Adrenal gland (tissue), 9 donors: ENCODE measurements at regions not wholly inside any gene's neighbourhood (a gene's known extent, or its start where the extent isn't known, plus 50 kb on each side); places are given as distances from the start of the nearest gene placed in this dataset.

ENCODE experiments used
- DNase-seq, 7 donors: peaks; one replicate each; pipeline ENCODE4 v3.0.0-alpha.2; 2019 to 2020
- H3K27ac ChIP-seq, 5 donors: fragments of 200-600 bp; sonication (generic) in 4 of 5; 1 replicate in 3 of 5; 2 replicates in 2 of 5; pipeline versions ENCODE4 v1.5.1 to v1.8.0; 2016 to 2020; ENCODE audit warnings: mild to moderate bottlenecking in 1 of 5
- H3K27me3 ChIP-seq: fragments of 200-600 bp; 2 replicates; pipeline ENCODE4 v1.8.0; 2021
- H3K36me3 ChIP-seq, 2 donors: fragments of 200-600 bp; replicated peaks in 1 of 2; 1 replicate in 1 of 2; 2 replicates in 1 of 2; pipeline versions ENCODE4 v1.5.1 to v1.8.0; 2018 to 2022
- H3K4me1 ChIP-seq, 2 donors: fragments of 200-600 bp; replicated peaks in 1 of 2; 1 replicate in 1 of 2; 2 replicates in 1 of 2; pipeline versions ENCODE4 v1.5.1 to v1.8.0; 2018 to 2021
- H3K4me3 ChIP-seq, 4 donors: fragments of 200-600 bp; sonication (generic) in 3 of 4; one replicate each; pipeline ENCODE4 v1.5.1; 2016 to 2018
- H3K9me3 ChIP-seq, 3 donors: fragments of 200-600 bp; sonication (generic) in 1 of 3; replicated peaks in 1 of 3; 1 replicate in 2 of 3; 2 replicates in 1 of 3; pipeline versions ENCODE4 v1.5.1 to v1.8.0; 2016 to 2021
- POLR2A ChIP-seq, 2 donors: fragments of 450-650 bp; IDR thresholded peaks; one replicate each; pipeline ENCODE4 v1.6.1; 2017; ENCODE audit warnings: antibody characterized with exemption in 2 of 2, mild to moderate bottlenecking in 2 of 2, moderate library complexity in 1 of 2
- WGBS, 4 donors: extraction: QIAGEN DNeasy Blood & Tissue Kit in 2 of 4; methylation state at CpG; one replicate each; pipeline versions ENCODE4 v1.1.5 to v1.1.7; 2013 to 2017; 5-methylcytosine and 5-hydroxymethylcytosine counted together
- intact Hi-C, 2 donors: fragments of 100-400 bp; cut with DNase I; formaldehyde crosslinking; loops; one replicate each; pipeline versions ENCODE4 v1.14.1 to v1.15.0; 2022 to 2023
- TF ChIP-seq, protein P1 (sequence below), 6 experiments: fragments of 450-650 bp in 4 of 6; fragments of 200-600 bp in 2 of 6; sonication (generic) in 1 of 6; IDR thresholded peaks; 1 replicate in 5 of 6; 2 replicates in 1 of 6; pipeline versions ENCODE4 v1.5.1 to v1.8.0; 2016 to 2021; ENCODE audit warnings: antibody characterized with exemption in 6 of 6, mild to moderate bottlenecking in 2 of 6, moderate library complexity in 1 of 6
- donor health status: healthy with polysubstance abuse.
- donor health status: Bipolar disorder and iron deficiency.
- donor health status: DM: yes; HTN: yes; CAD: no.
- donor health status: DM: no; HTN: no; CAD: no.
- donor health status: DM: no; HTN: no; CAD: no.

DNA sequence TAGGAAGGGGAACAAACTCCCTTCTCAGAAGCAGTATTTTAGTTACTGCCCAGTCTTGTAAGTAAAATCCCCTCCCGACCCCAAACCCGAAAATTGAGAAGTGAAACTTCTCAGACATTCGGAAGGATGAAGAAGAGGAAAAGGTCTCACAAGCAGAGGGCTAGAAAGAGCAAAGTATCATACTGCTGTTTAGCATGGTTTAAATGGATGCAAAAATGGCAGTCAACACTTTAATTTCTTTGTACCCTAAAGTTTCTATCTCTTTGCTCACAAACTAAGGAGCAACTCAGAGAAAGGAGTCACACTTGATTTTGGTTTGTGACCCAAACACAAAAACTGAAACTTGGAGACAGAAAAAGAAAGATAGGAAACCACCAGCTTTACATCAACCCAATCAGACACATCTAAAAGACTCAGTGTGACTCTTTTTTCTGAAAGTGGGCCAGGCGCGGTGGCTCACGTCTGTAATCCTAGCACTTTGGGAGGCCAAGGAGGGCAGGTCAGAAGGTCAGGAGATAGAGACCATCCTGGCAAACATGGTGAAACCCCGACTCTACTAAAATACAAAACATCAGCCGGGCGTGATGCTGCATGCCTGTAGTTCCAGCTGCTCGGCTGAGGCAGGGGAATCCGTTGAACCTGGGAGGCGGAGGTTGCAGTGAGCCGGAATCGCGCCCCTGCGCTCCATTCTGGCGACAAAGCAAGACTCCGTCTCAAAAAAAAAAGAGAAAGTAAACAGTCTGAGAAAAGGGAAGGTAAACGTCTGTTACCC is 63.2 kb upstream of the ATP11B start:
- no peak for DNase-seq
- no peaks in the 10 kb centered on the region for H3K9me3 ChIP-seq
- TF ChIP-seq POLR2A (IDR thresholded peaks at IDR 0.05) = no peak
- TF ChIP-seq, protein P1, sequence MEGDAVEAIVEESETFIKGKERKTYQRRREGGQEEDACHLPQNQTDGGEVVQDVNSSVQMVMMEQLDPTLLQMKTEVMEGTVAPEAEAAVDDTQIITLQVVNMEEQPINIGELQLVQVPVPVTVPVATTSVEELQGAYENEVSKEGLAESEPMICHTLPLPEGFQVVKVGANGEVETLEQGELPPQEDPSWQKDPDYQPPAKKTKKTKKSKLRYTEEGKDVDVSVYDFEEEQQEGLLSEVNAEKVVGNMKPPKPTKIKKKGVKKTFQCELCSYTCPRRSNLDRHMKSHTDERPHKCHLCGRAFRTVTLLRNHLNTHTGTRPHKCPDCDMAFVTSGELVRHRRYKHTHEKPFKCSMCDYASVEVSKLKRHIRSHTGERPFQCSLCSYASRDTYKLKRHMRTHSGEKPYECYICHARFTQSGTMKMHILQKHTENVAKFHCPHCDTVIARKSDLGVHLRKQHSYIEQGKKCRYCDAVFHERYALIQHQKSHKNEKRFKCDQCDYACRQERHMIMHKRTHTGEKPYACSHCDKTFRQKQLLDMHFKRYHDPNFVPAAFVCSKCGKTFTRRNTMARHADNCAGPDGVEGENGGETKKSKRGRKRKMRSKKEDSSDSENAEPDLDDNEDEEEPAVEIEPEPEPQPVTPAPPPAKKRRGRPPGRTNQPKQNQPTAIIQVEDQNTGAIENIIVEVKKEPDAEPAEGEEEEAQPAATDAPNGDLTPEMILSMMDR (IDR thresholded peaks at IDR 0.05) = no peak
- peaks cover 4% of the 10 kb centered on the region for H3K27me3 ChIP-seq
- 67 to 72% (median 69%) methylated on average over 19 of the region's 19 CpGs for WGBS, 4 donors
- no peaks in the 10 kb centered on the region for H3K36me3 ChIP-seq
- intact Hi-C loops = loop anchor here in 1 of 2 donors (5.0 kb wide), 1 partner anchor 107 kb away; no protein-coding TSS in a partner anchor
- no peak overlapping the region for H3K27ac ChIP-seq
- no peaks in the 10 kb centered on the region for H3K4me1 ChIP-seq
- no peak overlapping the region for H3K4me3 ChIP-seq

DNA sequence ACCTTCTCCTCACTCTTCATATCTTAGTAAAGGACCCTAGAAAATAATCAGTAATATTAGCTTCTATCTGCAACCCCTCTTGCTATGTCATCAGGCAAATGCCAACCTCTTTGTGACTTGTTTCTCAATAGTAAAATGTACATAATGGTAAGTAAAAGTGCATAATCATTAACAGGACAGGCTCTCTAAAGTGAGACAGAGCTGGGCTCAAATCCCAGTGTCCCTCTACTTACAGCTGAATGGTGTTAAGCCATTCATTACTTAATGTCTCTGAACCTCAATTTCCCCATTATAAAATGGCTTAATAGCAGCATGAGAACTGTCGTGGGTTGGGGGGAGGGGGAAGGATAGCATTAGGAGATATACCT is 62.6 kb upstream of the ATP11B start:
- Histone ChIP-seq H3K4me1 (no peaks in the 10 kb centered on the region), H3K9me3 (no peaks in the 10 kb centered on the region), H3K27ac (no peak overlapping the region), H3K27me3 (peaks cover 4% of the 10 kb centered on the region), H3K4me3 (no peak overlapping the region), H3K36me3 (no peaks in the 10 kb centered on the region)
- intact Hi-C loops = no loop called here
- no peak for TF ChIP-seq POLR2A (IDR thresholded peaks at IDR 0.05)
- TF ChIP-seq, protein P1 (IDR thresholded peaks at IDR 0.05) = no peak
- no peak for DNase-seq
- WGBS, 4 donors = 69 to 91% (median 73%) methylated on average over 1 of the region's 1 CpG

DNA sequence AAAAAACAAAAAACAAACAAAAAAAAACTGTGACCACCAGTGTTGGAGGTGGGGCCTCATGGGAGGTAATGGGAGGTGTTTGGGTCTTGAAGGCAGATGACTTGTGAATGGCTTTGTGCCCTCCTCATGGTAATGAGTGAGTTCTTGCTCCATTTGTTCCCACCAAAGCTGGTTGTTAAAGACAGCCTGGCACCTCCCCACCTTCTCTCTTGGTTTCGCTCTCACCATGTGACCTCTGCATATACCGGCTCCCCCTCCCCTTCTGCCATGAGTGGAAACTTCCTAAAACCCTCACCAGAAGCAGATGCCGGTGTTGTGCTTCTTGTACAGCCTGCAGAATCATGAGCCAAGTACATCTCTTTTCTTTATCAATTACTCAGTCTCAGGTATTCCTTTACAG is 61.5 kb upstream of the ATP11B start:
- TF ChIP-seq, protein P1 (IDR thresholded peaks at IDR 0.05) = no peak
- no peak for TF ChIP-seq POLR2A (IDR thresholded peaks at IDR 0.05)
- Histone ChIP-seq H3K9me3 (no peaks in the 10 kb centered on the region), H3K27me3 (peaks cover 4% of the 10 kb centered on the region), H3K4me3 (no peak overlapping the region), H3K36me3 (no peaks in the 10 kb centered on the region), H3K27ac (no peak overlapping the region), H3K4me1 (no peaks in the 10 kb centered on the region)
- intact Hi-C loops = no loop called here
- WGBS, 4 donors = 85 to 95% (median 94%) methylated on average over 3 of the region's 3 CpGs
- no peak for DNase-seq

DNA sequence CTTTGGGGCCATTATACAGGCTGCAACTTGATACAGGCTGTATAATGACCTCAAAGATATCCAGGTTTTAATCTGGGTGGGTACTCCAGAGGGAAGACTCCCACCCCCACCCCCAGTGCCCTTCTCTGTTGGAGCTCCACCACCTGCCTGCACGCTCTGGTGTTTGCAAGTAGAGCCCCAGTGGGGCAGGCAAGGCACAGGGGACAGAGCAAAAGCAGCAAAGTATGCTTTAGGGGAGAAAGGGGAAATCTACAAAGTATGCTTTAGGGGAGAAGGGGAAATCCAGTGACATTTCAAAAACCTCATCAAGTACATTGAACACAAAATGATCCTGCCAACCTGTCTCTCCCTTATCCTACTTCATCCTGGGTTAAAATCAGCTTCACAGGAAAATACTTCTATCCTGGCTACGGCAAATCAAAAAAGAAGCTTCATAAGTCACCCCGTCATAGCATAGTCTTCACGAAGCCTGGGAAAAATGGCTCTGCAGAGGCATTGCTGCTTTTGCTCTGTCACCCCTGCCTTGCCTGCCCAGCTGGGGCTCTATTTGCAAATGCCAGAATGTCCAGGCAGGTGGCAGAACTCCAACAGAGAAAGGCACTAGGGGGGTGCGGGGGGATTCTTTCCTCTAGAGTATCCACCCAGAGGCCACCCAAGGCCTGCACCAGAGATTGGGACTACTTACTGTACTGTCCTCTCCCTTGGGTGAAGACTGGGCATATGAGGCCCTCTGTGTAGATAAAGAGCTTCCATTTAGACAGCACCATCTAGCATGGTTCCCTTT is 60.9 kb upstream of the ATP11B start:
- Histone ChIP-seq H3K27ac (no peak overlapping the region), H3K27me3 (peaks cover 4% of the 10 kb centered on the region), H3K9me3 (no peaks in the 10 kb centered on the region), H3K36me3 (no peaks in the 10 kb centered on the region), H3K4me1 (no peaks in the 10 kb centered on the region), H3K4me3 (no peak overlapping the region)
- intact Hi-C loops = no loop called here
- DNase-seq = no peak
- no peak for TF ChIP-seq POLR2A (IDR thresholded peaks at IDR 0.05)
- TF ChIP-seq, protein P1 (IDR thresholded peaks at IDR 0.05) = no peak
- 75 to 90% (median 77%) methylated on average over 5 of the region's 5 CpGs for WGBS, 4 donors
